Loucy (cell line): ENCODE measurements at regions not wholly inside any gene's neighbourhood (a gene's known extent, or its start where the extent isn't known, plus 50 kb on each side); places are given as distances from the start of the nearest gene placed in this dataset.

Experiments used
- CTCF ChIP-seq: fragments of 200-600 bp; sonication (generic); conservative IDR thresholded peaks from 2 replicates; pipeline ENCODE4 v1.5.1; 2014; ENCODE audit warnings: mild to moderate bottlenecking, antibody characterized with exemption, low read length
- EZH2phosphoT487 ChIP-seq: fragments of 200-600 bp; IDR thresholded peaks from 2 replicates; pipeline ENCODE4 v1.6.1; 2018; ENCODE audit warnings: antibody characterized with exemption, mild to moderate bottlenecking, moderate library complexity, borderline replicate concordance

- TF ChIP-seq CTCF, result no peak
- no peak for TF ChIP-seq EZH2phosphoT487
Observed at GRCh38 chr7:110347081-110347480, 743.8 kb upstream of the LRRN3 start.
